Hindlimb muscle (tissue), 1 donor: ENCODE measurements at regions not wholly inside any gene's neighbourhood (a gene's known extent, or its start where the extent isn't known, plus 50 kb on each side); places are given as distances from the start of the nearest gene placed in this dataset.
"Not testable (repeated sequence)": the region's sequence is repeated elsewhere in the genome, so short reads cannot be mapped to it uniquely, and the experiment has no call there.

Experiments used
- DNase-seq: peaks from one replicate; pipeline ENCODE4 v3.0.0-alpha.2; 2013

DNA sequence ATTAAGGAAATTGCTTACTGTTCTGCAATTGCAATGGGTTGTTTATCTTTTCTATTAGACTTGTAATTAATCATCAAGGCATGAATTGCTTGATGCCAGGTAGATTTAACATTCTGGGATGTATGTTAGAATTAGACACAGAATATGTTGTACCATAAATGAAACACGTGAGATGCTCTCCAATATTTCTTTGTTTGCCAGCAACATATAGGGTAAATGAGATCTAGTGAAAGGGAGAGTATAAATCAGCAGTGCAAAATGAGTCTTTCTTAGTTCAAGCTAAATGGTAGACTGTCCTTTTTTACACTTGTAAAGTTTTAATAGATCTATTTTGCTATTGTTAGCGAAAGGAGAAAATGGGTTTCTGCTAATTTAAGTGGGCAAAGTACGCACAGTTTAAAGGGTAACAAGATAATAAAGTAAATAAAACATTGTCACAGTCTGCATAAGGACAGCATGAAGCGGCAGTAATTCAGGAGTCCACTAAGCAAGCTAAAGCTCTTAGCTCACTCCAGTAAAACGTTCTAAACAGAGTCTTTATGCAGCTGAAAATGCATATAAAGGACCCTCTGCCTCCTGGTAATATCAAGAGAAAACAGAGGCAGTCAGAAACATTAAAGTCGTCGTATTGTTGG is 1137.1 kb downstream of the OLFM4 start:
- DNase-seq, result no peak

DNA sequence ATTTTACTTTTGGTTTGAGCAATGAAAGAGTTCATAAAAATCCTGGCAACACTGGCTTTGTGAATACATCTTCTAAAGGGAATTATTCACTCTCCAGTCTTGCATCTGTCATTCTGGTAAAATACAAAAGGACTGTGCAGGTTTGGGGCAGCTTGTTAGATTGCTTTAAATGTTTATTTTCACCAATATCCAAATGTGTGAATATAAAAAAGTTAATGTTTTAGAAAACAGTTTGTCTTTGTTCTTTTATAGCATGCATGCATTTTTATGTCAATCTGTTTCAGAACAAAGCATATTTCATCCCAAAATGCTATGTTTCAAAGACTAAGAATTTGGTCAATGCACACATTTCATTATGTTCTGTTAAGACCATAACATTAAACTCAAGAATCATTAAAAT is 1145.4 kb downstream of the OLFM4 start:
- no peak for DNase-seq

DNA sequence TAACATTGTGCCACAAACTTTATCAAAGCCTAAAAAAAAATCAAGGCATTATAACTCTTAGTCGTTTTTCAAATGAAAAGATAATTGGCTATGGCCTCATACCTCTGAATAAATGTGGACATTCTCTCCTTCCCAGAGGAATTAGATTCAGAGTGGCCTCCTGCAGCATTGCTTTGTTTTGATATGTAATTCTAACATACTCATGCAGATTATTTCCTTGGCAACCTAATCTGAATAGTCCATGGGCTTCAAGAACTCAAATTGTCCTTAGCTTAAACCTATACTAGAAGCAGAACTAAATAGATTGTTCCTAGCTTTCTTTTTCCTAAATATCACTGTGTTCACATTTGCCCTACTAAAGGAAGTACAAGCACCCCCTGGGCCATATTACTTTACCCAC is 1146.9 kb downstream of the OLFM4 start:
- DNase-seq, result no peak

DNA sequence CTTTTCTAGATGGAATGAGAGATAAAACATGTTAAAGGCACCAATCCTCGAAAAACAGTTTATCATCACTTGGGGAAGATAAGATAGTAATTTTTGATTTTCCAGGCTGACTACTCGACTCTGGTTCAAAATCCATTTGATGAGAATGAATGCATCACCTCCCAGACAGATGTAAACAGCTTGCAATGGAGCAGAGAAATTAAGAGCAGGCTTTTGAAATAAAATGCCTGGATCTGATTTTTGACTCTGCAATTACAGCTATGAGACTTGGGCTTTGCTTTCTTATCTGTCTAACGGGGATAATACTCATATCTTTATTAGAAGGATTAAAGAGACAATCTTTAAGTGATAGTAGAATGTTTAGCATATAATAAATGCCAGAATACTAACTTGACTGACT is 1148.9 kb downstream of the OLFM4 start:
- DNase-seq, result no peak

DNA sequence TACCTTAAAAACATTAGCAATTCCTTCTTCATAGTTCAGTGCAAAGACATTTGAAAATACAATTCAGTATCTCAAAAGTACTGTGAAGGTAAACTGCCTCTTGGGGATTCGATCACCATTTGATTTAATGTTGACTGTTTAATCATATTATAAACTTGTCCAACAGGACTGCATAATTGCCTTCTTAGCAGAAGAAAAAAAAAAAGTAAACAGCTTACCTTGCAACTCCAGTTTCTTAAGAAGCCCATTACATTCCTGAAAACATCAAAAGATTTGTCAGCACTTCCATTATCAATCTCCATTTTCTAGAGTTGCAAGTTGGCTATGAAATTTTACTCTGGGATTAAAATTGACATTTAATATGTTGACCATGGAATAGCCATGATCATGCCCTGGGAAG is 1154.6 kb downstream of the OLFM4 start:
- no peak for DNase-seq

DNA sequence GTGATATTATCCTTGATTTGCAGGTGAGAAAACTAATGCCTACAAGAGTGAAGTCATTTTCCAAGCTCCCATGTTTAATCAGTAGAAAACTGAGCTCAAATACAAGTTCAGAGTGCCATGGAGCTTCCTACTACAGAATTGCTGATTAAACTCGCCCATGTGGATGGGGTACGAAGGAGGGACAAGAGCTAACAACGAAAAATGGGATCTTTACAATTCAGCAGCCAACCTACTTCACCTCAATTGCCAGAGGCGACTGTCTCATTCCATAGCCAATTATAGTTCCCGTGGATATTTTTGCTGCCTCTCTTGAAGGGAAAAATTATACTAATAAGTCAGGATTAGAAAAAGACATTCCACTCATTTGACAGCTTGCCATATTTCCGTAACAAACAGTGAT is 1155.1 kb downstream of the OLFM4 start:
- no peak for DNase-seq

DNA sequence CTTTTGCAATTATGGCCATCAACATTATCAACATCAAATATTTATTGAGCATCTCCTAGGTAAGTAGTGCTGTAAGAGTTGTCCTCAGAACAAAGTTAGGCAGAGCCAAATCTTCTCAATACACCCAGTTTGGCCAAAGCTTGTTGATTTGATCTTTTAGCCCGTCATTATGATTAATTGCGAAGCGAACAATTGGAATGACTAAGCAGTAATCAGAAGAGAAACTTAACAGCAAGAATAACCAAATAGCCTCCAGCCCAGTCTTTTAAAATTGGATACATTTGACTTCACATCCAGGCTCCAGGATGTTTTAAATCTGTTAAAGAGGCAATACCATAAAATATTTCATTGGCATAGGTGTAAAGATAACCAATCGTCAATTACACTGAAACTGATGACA is 1156.0 kb downstream of the OLFM4 start:
- DNase-seq, result no peak

DNA sequence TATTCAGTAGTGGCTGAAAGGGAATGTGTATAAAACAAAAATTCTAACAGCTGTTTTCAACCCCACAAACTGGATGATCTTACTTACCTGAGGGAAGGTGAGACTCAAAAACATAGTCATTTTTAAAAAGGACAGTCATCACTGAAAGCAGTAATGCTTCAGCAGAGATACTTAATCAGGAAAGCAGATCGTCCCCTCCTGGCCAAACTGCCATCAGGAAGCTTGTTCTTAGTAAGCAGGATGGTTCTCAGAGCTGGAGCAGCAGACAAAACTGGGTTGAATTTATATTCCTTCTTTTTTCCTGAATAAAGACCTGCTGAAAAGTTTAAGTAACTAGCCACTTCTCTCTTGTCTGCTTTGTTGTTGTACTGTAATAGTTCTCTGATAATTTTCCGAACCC is 1156.5 kb downstream of the OLFM4 start:
- no peak for DNase-seq

DNA sequence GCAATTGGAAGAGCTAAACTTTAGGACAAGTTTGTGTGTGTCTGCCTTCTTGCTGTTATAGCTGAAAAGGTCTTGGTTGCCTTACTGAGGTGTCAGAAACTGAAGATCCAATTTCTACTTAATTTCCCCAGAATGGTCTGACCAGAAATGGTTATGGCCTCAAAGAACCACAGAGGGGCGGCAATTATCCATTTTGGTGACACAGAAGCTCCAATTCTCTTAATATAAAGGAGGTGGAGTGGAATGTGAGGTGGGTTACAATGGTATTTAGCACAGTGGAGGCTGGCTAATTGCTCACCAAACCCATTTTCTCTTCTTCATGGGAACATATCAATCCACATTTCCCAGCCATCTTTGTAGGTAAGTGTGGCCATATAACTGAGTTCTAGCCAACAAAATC is 1157.2 kb downstream of the OLFM4 start:
- DNase-seq, result no peak

DNA sequence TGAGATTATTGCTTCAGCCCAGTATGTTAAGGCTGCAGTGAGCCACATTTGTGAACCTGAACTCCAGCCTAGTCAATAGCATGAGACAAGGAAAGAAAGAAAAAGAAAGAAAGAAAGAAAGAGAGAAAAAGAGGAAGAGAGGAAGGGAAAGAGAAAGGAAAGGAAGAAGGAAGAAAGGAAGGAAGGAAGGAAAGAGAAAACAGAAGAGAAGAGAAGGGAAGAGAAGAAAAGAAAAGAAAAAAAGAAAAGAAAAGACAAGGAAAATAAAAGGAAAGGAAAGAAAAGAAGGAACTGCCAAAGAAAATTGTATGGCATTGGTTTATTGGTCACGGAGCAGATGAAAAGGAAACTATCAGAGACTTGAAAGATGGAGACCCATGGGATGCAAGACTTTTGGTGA is 1158.8 kb downstream of the OLFM4 start:
- DNase-seq, result no peak

DNA sequence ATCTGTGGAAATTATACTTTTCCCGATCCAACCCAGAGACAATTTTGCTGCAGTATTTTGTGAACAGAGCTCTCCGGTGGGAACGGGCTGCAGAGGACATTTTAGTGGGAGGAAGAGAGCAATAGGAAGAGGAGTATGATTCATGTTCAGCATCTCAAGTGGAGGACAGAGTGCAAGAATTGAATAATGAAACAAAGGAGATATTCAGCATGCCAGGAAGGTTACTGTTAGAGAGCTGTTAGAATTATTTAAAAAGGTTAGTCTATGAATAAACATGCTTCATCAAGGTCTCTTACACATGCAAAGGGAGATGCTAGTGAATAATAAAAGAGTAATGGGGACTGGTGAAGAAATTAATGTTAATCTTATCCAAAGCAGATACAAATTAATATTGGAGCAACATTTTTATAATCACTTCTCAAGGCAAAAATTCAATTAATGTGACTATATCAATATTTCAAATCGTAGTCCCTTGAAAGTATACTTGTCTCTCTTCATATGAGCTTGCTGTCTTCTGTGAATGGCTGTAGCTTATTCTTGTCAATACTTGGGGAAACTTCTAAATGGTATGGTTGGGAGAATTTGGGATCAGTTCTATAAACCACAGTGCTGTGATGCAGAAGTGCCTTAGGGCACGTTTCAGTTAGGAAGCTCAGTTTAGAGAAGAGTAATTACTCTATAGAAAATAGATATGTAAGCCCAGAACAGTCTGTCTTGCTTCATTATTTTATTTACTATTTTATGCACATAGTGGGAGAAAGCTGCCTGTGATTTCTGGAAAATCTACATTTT is 1165.8 kb downstream of the OLFM4 start:
- DNase-seq, result no peak

DNA sequence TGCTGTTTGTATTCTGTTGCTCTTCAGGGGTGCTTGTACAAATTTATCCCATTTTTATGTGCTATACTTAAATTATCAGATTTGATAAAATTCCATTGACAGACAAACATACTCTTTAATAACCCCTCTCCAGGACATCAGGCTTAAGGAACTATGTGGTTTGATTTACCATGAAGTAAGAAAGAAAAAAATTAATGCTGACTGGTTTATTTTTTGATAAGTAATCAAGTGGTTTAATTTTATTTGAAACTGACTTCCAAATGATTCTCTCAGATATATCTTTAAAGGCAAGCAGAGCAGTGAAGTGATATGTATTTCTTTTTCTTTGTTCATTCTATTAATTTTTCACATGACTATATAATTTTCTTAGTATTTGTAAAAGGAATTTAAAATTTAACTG is 1168.1 kb downstream of the OLFM4 start:
- DNase-seq, result no peak

DNA sequence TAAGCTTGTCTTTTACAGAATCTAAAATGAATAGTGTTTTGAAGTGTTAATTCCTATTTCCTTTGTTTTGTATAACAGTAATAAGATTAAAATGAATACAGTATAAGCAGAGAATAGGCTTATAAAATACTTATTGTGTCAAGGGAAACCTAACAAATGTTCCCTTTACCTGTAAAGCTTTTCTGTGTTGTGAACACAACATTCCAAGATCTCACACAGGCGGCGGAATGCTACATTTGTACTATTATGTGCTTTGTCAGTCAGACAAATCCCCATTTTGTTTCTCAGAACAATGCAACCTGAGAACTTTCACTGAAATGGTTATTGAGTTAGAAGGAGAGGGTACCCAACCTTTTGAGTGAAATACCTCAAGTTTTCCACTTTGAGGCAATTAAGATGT is 1170.3 kb downstream of the OLFM4 start:
- DNase-seq, result no peak

DNA sequence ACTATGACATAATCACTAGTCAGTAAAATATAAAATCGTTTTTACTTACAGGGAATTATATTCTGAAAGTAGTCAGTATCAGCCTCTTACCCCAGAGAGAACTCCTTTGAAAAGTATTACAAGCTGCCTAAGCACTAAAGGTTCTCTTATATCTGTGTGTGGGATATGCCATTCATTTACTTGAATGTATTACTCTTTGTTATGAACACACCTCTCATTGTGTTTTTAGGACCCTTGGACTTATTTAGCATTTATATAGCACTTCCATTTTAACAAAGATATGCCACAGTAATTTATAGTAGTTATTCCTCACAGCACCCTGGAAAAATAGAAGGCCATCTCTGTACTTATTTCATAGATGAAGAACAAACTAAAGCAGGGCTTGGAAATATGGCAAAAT is 1178.0 kb downstream of the OLFM4 start:
- no peak for DNase-seq

DNA sequence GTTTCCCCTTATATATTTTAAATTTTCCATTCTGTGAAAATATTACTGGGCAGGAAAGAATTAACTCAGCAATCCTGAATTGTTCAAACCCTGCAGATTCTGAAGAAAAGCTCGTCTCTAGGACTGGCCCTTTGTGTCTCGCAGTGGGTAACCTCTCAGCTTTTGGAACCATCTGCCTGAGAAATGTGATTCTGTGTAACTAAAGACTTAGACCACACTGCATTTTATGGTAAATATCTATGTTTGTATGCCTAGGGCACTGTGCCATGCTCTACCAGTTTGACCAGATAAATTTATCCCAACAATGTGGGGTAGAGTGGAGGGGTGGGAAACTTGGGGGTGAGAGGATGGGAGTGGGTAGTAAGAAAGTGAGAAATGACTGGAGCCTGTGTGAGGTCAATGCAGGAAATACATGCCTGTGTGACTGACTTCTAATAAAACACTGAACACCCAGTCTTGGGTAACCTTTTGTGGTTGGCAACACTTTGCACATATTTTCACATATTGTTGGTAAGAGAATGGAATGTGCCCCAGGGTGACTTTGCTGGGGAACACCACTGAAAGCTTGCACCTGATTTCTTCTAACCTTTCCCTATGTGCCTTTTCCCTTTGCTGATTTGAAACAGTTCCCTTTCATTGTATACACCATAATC is 1181.9 kb downstream of the OLFM4 start:
- DNase-seq, result no peak

DNA sequence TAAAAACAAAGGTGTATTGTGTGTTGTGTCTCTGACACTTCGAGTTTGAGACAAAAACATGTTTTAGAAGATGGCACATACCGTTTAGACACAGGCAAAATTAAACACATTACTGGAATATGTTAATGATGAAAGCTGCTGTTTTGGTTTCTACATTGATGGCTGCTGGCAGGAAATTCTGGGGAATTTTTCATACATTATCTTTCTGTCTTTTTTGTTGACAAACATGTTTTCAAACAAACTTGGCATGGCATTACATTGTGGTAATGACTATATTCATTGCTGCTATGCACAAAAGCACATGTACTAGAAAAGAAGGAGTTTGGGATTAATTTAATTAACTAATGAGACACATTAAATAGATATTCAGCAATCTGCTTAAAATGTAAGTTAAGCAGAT is 1187.6 kb downstream of the OLFM4 start:
- DNase-seq, result no peak

DNA sequence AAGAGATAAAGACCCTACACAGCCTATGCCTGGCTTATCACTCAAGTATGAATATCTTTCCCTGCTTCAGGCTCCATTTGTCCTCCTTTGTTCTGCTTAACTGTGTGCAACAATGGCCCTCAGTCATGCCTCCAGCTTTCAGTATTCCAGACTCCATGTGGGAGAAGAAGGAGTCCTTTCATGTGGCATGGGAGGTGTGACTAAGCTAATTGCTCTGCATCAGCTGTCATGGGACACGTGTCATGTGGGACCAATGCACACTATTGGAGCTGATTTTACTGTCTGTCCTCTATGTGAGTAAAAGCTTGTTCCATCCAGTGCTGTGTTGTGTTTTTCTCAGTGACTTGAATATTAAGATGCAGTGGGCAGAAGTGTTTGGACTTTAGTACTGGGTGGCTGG is 1198.3 kb downstream of the OLFM4 start:
- DNase-seq, result no peak

DNA sequence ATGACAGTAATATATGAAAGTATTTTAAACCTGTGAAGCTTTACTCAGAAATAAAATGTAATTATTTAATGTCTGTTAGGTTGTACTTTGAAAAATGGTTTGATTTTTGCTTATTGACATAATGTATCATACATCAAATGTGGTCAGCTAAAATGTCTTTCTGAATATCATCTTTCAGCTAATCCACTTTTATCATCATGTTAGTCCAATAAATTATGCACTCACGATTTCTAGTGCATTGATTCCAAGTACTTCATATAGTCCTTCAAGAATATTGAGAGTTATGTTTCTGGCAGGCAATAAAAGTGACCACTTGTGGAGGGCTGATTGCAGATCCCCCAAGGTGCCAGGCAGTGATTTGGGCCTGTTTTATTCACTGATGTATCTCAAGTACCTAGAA is 1204.1 kb downstream of the OLFM4 start:
- no peak for DNase-seq

DNA sequence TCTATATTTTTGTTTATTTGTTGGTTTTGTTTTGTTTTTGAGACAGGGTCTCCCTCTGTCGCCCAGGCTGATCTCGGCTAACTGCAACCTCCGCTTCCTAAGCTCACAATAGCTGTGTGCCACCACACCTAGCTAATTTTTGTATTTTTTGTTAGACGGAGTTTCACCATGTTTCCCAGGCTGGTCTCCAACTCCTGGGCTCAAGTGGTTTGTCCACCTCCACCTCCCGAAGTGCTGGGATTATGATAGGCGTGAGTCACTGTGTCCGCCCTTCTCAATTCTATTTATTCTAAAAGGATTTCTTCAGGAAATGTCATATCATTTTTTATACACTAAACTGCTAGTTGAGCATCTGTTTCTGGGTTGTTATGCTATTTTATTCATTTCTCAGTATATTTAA is 1206.0 kb downstream of the OLFM4 start:
- no peak for DNase-seq

DNA sequence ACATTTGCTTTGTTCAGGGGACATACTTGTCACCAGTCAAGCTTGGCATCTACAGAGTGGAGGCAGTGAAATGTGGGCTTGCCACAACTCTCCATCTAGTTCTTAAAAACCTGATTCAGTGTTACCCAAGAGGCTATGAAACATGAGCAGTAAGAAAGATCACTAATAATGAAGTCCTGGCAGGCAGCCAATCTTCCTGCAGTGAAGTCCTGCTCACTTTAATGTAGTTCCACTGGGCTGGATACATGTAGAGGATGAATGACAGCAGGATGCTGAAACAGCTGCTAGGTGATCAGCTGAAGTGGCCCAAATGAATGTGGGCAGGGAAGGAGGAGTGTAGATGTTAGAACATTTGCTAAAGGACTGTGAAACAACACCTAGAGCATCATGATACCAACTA is 1213.1 kb downstream of the OLFM4 start:
- DNase-seq, result no peak

DNA sequence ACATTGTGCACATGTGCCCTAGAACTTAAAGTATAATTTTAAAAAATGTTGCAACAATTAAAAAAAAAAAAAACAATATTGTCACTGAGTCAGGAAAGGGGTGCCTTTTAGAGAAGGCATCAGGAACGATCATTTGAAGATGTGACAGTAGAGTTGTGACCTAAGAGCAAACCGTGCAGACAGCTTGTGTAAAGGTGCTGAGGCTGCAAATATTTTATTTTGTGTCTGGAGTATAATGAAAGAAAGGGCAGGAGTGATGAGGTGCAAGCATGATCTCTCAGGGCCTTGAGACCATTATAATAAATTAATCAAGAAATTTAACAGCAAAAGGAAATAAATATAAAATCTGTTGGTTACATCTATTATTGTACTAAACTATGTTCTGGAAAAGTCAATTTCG is 1219.7 kb downstream of the OLFM4 start:
- no peak for DNase-seq

DNA sequence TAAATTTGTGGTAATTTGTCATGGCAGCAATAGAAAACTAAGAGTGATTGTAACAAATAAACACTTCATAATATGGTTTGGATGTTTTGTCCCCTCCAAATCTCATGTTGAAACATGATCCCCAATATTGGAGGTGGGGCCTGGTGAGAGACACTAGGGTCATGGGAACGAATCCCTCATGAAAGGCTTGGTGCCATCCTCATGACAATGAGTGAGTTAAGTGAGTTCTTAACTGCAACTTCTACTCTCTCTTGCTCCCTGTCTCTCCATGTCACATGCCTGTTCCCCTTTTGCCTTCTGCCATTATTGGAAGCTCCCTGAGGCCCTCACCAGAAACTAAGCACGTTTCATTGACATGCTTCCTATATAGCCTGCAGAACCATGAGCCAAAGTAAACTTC is 1233.2 kb downstream of the OLFM4 start:
- no peak for DNase-seq

DNA sequence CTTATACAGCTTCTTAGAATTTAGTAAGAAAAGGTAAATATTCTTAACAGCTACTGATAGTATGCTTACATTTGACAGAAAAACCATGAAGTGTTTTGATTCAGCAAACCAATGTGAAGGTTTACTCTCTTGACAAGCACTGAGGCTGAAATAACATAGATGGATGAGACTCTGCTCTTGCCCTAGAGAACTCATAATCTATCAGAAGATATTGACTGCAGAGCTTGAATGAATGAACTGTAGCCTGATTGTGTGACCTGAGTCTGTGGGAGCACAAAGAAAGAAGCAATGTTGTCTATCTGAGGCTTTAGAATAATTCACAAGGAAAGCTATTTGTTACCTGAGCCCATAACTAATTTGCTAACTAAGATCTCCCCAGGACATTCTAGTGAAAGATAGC is 1235.3 kb downstream of the OLFM4 start:
- no peak for DNase-seq

DNA sequence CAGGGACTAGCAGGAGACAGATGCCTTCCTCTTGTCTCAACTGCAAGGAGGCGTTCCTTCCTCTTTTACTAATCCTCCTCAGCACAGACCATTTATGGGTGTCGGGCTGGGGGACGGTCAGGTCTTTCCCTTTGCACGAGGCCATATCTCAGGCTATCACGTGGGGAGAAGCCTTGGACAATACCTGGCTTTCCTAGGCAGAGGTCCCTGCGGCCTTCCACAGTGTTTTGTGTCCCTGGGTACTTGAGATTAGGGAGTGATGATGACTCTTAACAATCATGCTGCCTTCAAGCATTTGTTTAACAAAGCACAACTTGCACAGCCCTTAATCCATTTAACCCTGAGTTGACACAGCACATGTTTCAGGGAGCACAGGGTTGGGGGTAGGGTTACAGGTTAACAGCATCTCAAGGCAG is 1238.6 kb downstream of the OLFM4 start:
- not testable (repeated sequence) for DNase-seq
